ENCODE measurements at regions not wholly inside any gene's neighbourhood (a gene's known extent, or its start where the extent isn't known, plus 50 kb on each side); places are given as distances from the start of the nearest gene placed in this dataset.
"Not testable (repeated sequence)": the region's sequence is repeated elsewhere in the genome, so short reads cannot be mapped to it uniquely, and the experiment has no call there.

DNA sequence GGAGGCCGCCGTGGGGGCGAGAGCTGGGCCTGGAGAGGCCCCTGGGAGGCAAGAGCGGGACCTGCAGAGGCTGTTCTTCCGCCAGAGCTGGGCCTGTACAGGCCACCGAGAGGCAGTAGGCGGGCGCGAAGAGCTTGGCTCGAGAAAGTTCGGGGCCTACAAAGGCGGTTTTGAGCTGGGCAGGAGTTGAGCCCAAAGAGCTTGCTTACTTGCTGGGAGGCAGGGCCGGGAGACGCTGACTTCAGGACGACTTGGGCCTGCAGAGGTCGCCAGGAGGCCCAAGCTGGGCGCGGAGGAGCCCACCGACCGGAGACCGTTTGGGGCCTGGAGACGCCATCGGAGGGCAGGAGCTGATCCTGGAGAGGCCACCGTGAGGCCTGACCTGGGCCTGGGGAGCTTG, 257.1 kb upstream of the NUPR2 start:
- H3K36me3 Mint-ChIP-seq (ENCODE audit: low read depth); H3K27ac Mint-ChIP-seq; H3K4me3 Mint-ChIP-seq; intact Hi-C loops (cut with micrococcal nuclease); H3K27me3 Mint-ChIP-seq; H3K4me1 Mint-ChIP-seq (ENCODE audit: low read depth): not testable (repeated sequence)
- peaks cover 39% of the 10 kb centered on the region for H3K9me3 Mint-ChIP-seq

DNA sequence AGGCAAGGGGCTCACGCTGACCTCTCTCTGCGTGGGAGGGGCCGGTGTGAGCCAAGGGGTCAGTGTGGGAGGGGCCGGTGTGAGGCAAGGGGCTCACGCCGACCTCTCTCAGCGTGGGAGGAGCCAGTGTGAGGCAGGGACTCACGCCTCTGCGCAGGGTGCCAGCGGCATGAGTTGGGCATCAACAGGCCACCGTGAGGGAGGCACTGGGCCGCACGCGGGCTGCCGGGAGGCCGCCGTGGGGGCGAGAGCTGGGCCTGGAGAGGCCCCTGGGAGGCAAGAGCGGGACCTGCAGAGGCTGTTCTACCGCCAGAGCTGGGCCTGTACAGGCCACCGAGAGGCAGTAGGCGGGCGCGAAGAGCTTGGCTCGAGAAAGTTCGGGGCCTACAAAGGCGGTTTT, 255.6 kb upstream of the NUPR2 start:
- intact Hi-C loops (cut with micrococcal nuclease); H3K27me3 Mint-ChIP-seq; H3K4me1 Mint-ChIP-seq (ENCODE audit: low read depth); H3K4me3 Mint-ChIP-seq; H3K27ac Mint-ChIP-seq; H3K36me3 Mint-ChIP-seq (ENCODE audit: low read depth): not testable (repeated sequence)
- H3K9me3 Mint-ChIP-seq = peaks cover 48% of the 10 kb centered on the region

DNA sequence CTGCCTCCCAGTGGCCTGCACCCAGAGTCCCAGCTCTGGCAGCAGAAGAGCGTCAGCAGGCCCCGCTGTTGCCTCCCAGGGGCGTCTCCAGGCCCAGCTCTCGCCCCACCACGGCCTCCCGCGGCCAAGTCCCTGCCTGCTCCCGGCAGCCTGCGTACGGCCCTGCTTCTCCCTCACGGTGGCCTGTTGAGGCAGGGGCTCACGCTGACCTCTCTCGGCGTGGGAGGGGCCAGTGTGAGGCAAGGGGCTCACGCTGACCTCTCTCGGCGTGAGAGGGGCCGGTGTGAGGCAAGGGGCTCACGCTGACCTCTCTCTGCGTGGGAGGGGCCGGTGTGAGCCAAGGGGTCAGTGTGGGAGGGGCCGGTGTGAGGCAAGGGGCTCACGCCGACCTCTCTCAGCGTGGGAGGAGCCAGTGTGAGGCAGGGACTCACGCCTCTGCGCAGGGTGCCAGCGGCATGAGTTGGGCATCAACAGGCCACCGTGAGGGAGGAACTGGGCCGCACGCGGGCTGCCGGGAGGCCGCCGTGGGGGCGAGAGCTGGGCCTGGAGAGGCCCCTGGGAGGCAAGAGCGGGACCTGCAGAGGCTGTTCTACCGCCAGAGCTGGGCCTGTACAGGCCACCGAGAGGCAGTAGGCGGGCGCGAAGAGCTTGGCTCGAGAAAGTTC, 254.1 kb upstream of the NUPR2 start:
- H3K4me1 Mint-ChIP-seq (ENCODE audit: low read depth); H3K36me3 Mint-ChIP-seq (ENCODE audit: low read depth); H3K4me3 Mint-ChIP-seq; H3K27ac Mint-ChIP-seq; H3K27me3 Mint-ChIP-seq; intact Hi-C loops (cut with micrococcal nuclease): not testable (repeated sequence)
- peaks cover 48% of the 10 kb centered on the region for H3K9me3 Mint-ChIP-seq

DNA sequence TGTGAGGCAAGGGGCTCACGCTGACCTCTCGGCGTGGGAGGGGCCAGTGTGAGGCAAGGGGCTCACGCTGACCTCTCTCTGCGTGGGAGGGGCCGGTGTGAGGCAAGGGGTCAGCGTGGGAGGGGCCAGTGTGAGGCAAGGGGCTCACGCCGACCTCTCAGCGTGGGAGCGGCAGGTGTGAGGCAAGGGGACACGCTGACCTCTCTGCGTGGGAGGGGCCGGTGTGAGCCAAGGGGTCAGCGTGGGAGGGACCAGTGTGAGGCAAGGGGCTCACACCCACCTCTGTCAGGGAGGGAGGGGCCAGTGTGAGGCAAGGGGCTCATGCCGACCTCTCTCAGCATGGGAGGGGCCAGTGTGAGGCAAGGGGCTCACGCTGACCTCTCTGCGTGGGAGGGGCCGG, 251.7 kb upstream of the NUPR2 start:
- H3K4me1 Mint-ChIP-seq (ENCODE audit: low read depth); H3K36me3 Mint-ChIP-seq (ENCODE audit: low read depth); H3K27me3 Mint-ChIP-seq; intact Hi-C loops (cut with micrococcal nuclease); H3K27ac Mint-ChIP-seq; H3K4me3 Mint-ChIP-seq: not testable (repeated sequence)
- peaks cover 58% of the 10 kb centered on the region for H3K9me3 Mint-ChIP-seq

DNA sequence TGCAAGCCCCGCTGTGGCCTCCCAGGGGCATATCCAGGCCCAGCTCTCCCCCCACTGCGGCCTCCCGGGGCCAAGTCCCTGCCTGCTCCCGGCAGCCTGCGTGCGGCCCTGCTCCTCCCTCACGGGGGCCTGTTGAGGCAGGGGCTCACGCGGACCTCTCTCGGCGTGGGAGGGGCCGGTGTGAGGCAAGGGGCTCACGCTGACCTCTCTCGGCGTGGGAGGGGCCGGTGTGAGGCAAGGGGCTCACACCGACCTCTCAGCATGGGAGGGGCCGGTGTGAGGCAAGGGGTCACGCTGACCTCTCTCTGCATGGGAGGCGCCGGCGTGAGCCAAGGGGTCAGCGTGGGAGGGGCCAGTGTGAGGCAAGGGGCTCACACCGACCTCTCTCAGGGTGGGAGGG, 251.2 kb upstream of the NUPR2 start:
- H3K27me3 Mint-ChIP-seq; H3K4me1 Mint-ChIP-seq (ENCODE audit: low read depth); H3K4me3 Mint-ChIP-seq: not testable (repeated sequence)

DNA sequence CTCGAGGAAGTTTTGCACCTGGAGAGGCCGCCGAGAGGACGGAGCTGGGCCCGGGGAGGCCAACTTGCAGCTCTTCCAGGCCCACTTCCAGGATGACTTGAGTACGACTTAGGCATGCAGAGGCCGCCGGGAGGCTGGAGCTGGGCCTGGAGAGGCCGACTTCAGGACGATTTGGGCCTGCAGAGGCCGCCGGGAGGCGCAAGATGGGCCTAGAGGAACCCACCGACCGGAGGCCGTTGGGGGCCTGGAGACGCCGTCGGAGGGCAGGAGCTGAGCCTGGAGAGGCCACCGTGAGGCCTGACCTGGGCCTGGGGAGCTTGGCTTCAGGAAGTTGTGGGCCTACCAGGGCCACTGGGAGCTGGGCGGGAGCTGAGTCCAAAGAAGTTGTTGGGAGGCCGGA, 250.5 kb upstream of the NUPR2 start:
- H3K4me1 Mint-ChIP-seq (ENCODE audit: low read depth); H3K36me3 Mint-ChIP-seq (ENCODE audit: low read depth); H3K27ac Mint-ChIP-seq; intact Hi-C loops (cut with micrococcal nuclease); H3K4me3 Mint-ChIP-seq; H3K27me3 Mint-ChIP-seq: not testable (repeated sequence)
- peaks cover 70% of the 10 kb centered on the region for H3K9me3 Mint-ChIP-seq

More for the DNA sequence above, 251.2 kb upstream of the NUPR2 start:
- H3K27ac Mint-ChIP-seq; H3K36me3 Mint-ChIP-seq (ENCODE audit: low read depth); intact Hi-C loops (cut with micrococcal nuclease): not testable (repeated sequence)
- peaks cover 63% of the 10 kb centered on the region for H3K9me3 Mint-ChIP-seq

DNA sequence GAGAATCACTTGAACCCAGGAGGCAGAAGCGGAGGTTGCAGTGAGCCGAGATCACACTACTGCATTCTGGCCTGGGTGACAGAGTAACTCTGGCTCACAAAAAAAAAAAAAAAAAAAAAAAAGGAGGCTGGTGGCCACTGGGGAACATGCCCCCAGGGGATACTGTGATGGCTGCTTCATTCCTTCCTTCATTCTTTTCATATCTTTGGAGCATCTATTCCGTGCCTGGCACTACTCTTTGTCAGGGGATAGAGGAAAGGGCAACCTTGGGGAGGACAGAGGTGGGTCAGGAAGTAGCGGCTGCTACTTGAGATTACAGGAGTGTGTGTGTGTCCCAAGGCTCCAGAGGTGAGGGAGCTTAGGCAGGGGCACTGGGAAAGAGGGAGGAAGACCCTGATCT, 236.4 kb upstream of the NUPR2 start:
- H3K4me1 Mint-ChIP-seq (ENCODE audit: low read depth); intact Hi-C loops (cut with micrococcal nuclease): not testable (repeated sequence)
- H3K9me3 Mint-ChIP-seq = peaks cover 56% of the 10 kb centered on the region

DNA sequence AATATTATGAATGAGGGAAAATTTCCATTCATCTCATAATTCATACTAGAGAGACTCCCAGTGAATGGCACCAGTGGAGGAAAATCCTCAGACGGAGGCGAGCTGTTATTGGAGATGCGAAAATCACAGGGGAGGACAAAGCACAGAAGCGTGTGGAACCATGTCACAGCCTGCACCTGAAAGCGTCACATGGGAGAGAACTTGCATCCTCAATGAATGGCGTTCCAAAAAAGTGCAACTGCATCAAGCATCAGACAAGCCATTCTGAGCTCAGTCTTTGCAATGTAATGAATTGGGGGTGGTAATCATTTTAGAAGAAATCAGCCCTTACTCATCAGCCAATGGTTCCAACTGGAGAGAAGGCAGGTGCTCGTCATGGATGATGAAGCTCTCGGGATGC, 235.0 kb upstream of the NUPR2 start:
- intact Hi-C loops (cut with micrococcal nuclease); H3K4me1 Mint-ChIP-seq (ENCODE audit: low read depth); H3K36me3 Mint-ChIP-seq (ENCODE audit: low read depth); H3K27ac Mint-ChIP-seq; H3K27me3 Mint-ChIP-seq; H3K4me3 Mint-ChIP-seq: not testable (repeated sequence)
- peaks cover 60% of the 10 kb centered on the region for H3K9me3 Mint-ChIP-seq

More for the DNA sequence above, 236.4 kb upstream of the NUPR2 start:
- H3K4me3 Mint-ChIP-seq; H3K27me3 Mint-ChIP-seq; H3K36me3 Mint-ChIP-seq (ENCODE audit: low read depth); H3K27ac Mint-ChIP-seq: not testable (repeated sequence)

DNA sequence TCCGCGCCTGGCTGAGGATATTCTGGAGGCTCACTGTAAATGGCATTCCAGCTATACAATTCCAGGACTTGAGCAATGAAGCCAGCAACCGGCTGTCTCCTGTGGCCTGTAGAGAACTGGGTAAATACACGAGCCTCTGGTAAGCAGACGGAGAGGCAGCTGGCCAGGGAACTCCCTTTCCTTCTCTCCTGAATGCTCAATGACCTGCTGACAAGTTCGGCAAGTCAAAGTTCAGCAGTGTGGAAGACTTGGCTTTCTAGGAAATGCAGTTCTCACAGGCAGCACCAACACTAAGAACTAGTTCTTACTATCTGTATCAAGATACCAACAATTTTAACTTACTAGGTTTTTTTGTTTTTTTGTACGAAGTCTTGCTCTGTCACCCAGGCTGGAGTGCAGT, 232.1 kb upstream of the NUPR2 start:
- H3K27me3 Mint-ChIP-seq; H3K4me1 Mint-ChIP-seq (ENCODE audit: low read depth); H3K27ac Mint-ChIP-seq; H3K4me3 Mint-ChIP-seq; intact Hi-C loops (cut with micrococcal nuclease); H3K36me3 Mint-ChIP-seq (ENCODE audit: low read depth): not testable (repeated sequence)
- H3K9me3 Mint-ChIP-seq = peaks cover 66% of the 10 kb centered on the region

DNA sequence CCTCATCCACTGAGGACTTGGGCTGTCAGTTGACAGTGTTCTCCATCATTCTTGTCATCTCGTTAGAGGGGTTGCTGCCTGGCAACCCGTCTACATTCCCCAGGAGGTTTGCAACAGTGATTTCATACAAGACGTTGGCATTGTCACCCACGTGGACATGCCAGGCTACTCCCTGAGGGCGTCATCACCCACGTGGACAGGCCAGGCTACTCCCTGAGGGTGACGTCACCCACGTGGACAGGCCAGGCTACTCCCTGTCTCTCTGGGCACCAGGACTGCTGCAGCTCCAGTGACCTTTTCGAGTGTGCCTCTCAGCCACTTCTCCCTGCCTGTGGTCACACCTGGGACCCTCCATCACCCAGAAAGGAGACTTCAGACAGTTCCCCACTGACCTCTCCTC, 212.1 kb upstream of the NUPR2 start:
- H3K4me1 Mint-ChIP-seq (ENCODE audit: low read depth); H3K36me3 Mint-ChIP-seq (ENCODE audit: low read depth); H3K4me3 Mint-ChIP-seq; H3K27ac Mint-ChIP-seq; intact Hi-C loops (cut with micrococcal nuclease); H3K27me3 Mint-ChIP-seq: not testable (repeated sequence)
- peaks cover 65% of the 10 kb centered on the region for H3K9me3 Mint-ChIP-seq

DNA sequence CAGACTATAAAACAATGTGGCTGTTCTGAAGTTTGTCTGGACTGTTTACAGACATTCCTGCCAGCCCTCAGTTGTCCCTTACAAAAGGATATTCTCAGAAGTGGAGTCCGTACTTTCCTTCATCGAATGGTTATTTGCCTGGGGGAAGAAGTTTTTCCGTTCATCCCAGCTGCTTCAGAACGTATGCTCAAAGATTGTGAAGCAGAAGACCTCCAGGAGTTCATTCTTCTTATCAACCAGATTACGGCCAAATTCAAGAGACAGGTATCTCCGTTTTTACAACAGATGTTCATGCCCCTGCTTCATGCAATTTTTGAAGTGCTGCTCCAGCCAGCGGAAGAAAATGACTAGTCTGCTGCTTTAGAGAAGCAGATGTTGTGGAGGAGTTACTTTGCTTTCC, 174.3 kb upstream of the NUPR2 start:
- Mint-ChIP-seq H3K36me3 (ENCODE audit: low read depth) (no peaks in the 10 kb centered on the region), H3K4me3 (no peak overlapping the region), H3K27me3 (peaks cover 10% of the 10 kb centered on the region), H3K4me1 (ENCODE audit: low read depth) (no peaks in the 10 kb centered on the region), H3K27ac (no peak overlapping the region), H3K9me3 (peaks cover 46% of the 10 kb centered on the region)
- intact Hi-C loops (cut with micrococcal nuclease) = no loop called here

DNA sequence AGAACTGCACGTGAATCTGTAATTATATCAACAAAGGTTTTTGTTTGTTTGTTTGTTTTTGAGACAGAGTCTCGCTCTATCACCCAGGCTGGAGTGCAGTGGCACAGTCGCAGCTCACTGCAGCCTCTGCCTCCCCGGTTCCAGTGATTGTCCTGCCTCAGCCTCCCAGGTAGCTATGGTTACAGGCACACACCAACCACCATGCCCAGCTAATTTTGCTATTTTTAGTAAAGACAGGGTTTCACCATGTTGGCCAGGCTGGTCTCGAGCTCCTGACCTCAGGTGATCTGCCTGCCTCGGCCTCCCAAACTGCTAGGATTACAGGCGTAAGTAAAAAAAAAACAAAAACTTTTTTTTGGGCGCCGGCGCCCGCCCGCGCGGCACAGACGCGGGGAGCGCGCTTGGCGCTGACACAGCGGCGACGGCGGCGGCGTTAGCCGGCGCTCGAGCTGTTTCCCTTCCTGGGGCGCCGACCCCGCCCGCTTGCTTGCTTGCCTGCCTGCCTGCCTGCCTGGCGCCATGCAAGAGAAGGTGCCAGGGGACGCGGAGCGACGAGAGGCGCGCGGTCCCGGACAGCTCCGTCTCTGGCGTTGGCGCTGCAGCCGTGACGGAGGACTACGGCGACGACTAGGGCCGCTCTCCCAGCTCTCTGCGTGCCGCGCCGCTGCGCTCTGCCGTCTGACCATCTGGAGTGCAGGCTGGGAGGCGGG, 171.4 kb upstream of the NUPR2 start:
- H3K27me3 Mint-ChIP-seq = peaks cover 10% of the 10 kb centered on the region
- intact Hi-C loops (cut with micrococcal nuclease) = no loop called here
- H3K36me3 Mint-ChIP-seq (ENCODE audit: low read depth) = no peaks in the 10 kb centered on the region
- H3K4me3 Mint-ChIP-seq = no peak overlapping the region
- no peaks in the 10 kb centered on the region for H3K4me1 Mint-ChIP-seq (ENCODE audit: low read depth)
- H3K9me3 Mint-ChIP-seq = peaks cover 51% of the 10 kb centered on the region
- no peak overlapping the region for H3K27ac Mint-ChIP-seq

DNA sequence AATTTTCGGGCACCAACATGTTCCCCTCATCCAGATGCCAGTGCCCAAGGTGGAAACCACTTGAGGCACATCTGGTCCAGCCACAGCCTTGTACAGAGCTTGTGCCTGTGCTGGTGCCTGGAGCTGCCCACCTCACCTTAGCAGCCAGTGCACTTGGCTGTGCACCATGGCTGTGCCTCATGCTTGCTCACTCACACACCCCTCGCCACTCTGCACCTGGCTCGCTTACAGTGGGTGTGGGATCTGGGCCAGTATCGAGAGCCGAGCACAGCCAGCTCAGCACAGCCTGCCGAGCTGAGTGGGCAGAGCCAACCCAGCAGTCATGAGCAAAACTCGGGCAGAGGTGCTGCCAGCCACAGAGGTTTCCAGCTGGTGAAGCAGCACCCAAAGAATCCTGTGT, 139.9 kb upstream of the NUPR2 start:
- Mint-ChIP-seq H3K4me1 (ENCODE audit: low read depth) (no peaks in the 10 kb centered on the region), H3K9me3 (peaks cover 81% of the 10 kb centered on the region), H3K36me3 (ENCODE audit: low read depth) (no peaks in the 10 kb centered on the region), H3K27ac (no peak overlapping the region), H3K4me3 (no peak overlapping the region), H3K27me3 (no peaks in the 10 kb centered on the region)
- intact Hi-C loops (cut with micrococcal nuclease) = no loop called here

DNA sequence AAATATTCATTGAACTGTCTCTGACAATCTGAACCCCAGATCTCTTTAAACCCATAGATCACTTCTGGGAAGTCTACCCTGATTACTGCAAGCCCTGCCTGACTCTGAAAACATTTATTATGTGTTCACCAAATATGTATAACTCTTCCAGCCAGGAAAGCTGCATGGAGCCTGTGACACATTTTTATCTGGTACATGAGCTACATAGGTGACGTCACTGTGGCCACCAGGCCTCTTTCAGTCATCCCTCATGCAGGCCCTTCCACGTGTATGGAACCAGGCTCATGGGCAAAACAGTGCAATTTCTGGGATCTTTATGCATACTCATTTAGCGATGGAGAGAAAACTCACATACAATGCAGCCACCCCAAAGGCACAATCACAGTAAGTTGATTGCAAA, 133.9 kb upstream of the NUPR2 start:
- Mint-ChIP-seq H3K36me3 (ENCODE audit: low read depth) (no peaks in the 10 kb centered on the region), H3K27me3 (no peaks in the 10 kb centered on the region), H3K4me3 (no peak overlapping the region), H3K27ac (no peak overlapping the region), H3K9me3 (peaks cover 93% of the 10 kb centered on the region), H3K4me1 (ENCODE audit: low read depth) (no peaks in the 10 kb centered on the region)
- intact Hi-C loops (cut with micrococcal nuclease) = no loop called here

DNA sequence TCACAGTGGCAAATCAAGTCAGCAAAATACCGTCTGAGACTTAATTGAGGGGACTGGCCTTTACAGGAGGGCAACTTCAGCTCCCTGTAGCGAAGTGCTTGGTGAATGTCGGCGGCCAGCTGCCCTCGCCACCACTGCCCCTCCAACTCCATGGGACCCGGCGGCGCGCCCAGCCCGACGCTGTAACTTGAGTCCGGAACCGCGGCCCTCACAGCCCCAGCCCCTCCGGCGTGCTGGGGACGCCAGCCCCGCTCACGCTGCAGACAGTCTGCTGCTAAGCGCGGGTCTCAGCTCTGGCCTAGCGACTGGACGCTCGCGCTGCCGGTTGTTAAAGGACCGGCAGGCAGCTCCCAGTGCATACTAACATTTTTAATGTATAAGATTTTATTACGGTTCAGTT, 113.4 kb upstream of the NUPR2 start:
- Mint-ChIP-seq H3K27me3 (no peaks in the 10 kb centered on the region), H3K4me1 (ENCODE audit: low read depth) (no peaks in the 10 kb centered on the region), H3K4me3 (no peak overlapping the region), H3K27ac (no peak overlapping the region), H3K9me3 (peaks cover 58% of the 10 kb centered on the region), H3K36me3 (ENCODE audit: low read depth) (no peaks in the 10 kb centered on the region)
- intact Hi-C loops (cut with micrococcal nuclease) = no loop called here

Data from dendritic cell treated with granulocyte-macrophage colony-stimulating factor and Interleukin-4, amounts not matched to agents 40 ng/mL and 50 ng/mL, for 4 days (primary cell).